ENCODE measurements at regions not wholly inside any gene's neighbourhood (a gene's known extent, or its start where the extent isn't known, plus 50 kb on each side); places are given as distances from the start of the nearest gene placed in this dataset.

DNA sequence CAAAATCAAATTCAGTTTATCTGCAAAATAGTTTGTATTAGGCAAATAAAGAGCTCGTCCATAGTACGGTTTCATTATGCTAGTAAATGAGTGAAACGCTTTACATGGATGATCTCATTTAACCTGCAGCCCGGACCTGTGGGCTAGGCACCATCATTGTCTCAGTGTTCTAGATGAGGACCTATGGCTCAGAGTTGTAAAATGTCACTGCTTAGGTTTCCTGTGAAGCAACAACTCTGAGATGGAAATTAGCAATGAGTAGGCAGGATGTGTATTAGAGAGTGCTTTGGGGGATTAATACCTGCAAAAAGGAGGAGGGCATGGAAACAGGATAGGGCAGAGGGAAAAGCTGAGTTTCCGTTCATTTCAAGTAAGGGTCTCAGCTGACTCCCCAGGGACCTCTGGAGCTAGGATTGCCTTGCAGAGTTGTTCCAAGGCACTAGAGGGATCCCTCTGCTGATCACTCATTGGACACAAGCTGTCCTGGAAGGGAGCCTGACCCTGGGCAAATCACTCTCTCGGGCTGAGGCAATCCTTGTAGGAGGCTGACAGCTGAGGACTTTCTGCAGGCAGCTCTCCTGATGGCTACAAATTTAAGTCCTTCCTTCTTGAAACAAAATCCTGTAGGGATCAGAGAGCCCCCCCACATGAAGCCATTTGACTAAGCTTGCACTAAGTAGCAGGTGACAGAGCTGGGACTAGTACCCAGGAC, 58.8 kb upstream of the SIX2 start:
- TF ChIP-seq, protein P1, sequence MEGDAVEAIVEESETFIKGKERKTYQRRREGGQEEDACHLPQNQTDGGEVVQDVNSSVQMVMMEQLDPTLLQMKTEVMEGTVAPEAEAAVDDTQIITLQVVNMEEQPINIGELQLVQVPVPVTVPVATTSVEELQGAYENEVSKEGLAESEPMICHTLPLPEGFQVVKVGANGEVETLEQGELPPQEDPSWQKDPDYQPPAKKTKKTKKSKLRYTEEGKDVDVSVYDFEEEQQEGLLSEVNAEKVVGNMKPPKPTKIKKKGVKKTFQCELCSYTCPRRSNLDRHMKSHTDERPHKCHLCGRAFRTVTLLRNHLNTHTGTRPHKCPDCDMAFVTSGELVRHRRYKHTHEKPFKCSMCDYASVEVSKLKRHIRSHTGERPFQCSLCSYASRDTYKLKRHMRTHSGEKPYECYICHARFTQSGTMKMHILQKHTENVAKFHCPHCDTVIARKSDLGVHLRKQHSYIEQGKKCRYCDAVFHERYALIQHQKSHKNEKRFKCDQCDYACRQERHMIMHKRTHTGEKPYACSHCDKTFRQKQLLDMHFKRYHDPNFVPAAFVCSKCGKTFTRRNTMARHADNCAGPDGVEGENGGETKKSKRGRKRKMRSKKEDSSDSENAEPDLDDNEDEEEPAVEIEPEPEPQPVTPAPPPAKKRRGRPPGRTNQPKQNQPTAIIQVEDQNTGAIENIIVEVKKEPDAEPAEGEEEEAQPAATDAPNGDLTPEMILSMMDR (IDR thresholded peaks at IDR 0.05 in 8 of 11, conservative IDR thresholded peaks at IDR 0.05 in 3 of 11): no peak
- TF ChIP-seq POLR2AphosphoS5 (IDR thresholded peaks at IDR 0.05): no peak

Data from spleen (tissue), 7 donors.